Hematopoietic multipotent progenitor cell (in vitro differentiated cells): ENCODE measurements at regions not wholly inside any gene's neighbourhood (a gene's known extent, or its start where the extent isn't known, plus 50 kb on each side); places are given as distances from the start of the nearest gene placed in this dataset.
"Not testable (repeated sequence)": the region's sequence is repeated elsewhere in the genome, so short reads cannot be mapped to it uniquely, and the experiment has no call there.

Experiments
- DNase-seq, 3 donors: peaks; one replicate each; pipeline ENCODE4 v3.0.0-alpha.2; 2011 to 2015; ENCODE audit warnings: low read depth in 2 of 3, low spot score in 2 of 3

GRCh38 chr4:181030135-181030921 is 1212.9 kb upstream of the TENM3 start:
- not testable (repeated sequence) for DNase-seq

- no peak for DNase-seq
Measured at GRCh38 chr4:181030961-181031360, 1212.2 kb upstream of the TENM3 start.

GRCh38 chr4:181043486-181043885 is 1199.7 kb upstream of the TENM3 start:
- DNase-seq, result no peak

- DNase-seq, result no peak
Measured at GRCh38 chr4:181046809-181047208, 1196.4 kb upstream of the TENM3 start.

- no peak for DNase-seq
Measured at GRCh38 chr4:181051931-181052330, 1191.3 kb upstream of the TENM3 start.

GRCh38 chr4:181061787-181062186 is 1181.4 kb upstream of the TENM3 start:
- no peak for DNase-seq

GRCh38 chr4:181063212-181063611 is 1180.0 kb upstream of the TENM3 start:
- no peak for DNase-seq

- no peak for DNase-seq
Measured at GRCh38 chr4:181077341-181077740, 1165.9 kb upstream of the TENM3 start.

- no peak for DNase-seq
Measured at GRCh38 chr4:181078196-181078595, 1165.0 kb upstream of the TENM3 start.

GRCh38 chr4:181083757-181084361 is 1159.3 kb upstream of the TENM3 start:
- no peak for DNase-seq

- no peak for DNase-seq
Measured at GRCh38 chr4:181085557-181085956, 1157.6 kb upstream of the TENM3 start.

GRCh38 chr4:181105487-181105886 is 1137.7 kb upstream of the TENM3 start:
- no peak for DNase-seq

- no peak for DNase-seq
Measured at GRCh38 chr4:181106398-181106797, 1136.8 kb upstream of the TENM3 start.

- no peak for DNase-seq
Measured at GRCh38 chr4:181108237-181108636, 1135.0 kb upstream of the TENM3 start.

- no peak for DNase-seq
Measured at GRCh38 chr4:181119186-181119585, 1124.0 kb upstream of the TENM3 start.

- DNase-seq, result no peak
Measured at GRCh38 chr4:181121733-181122132, 1121.5 kb upstream of the TENM3 start.

- no peak for DNase-seq
Measured at GRCh38 chr4:181127171-181127570, 1116.0 kb upstream of the TENM3 start.

- not testable (repeated sequence) for DNase-seq
Measured at GRCh38 chr4:181130317-181130716, 1112.9 kb upstream of the TENM3 start.

- DNase-seq, result no peak
Measured at GRCh38 chr4:181137351-181137750, 1105.9 kb upstream of the TENM3 start.

GRCh38 chr4:181138116-181138515 is 1105.1 kb upstream of the TENM3 start:
- no peak for DNase-seq

GRCh38 chr4:181140037-181140603 is 1103.1 kb upstream of the TENM3 start:
- no peak for DNase-seq

GRCh38 chr4:181143250-181143854 is 1099.8 kb upstream of the TENM3 start:
- DNase-seq, result peak; percentile 29 to 77 (median 48)
